ENCODE measurements at regions not wholly inside any gene's neighbourhood (a gene's known extent, or its start where the extent isn't known, plus 50 kb on each side); places are given as distances from the start of the nearest gene placed in this dataset.

- TF ChIP-seq, protein P1, sequence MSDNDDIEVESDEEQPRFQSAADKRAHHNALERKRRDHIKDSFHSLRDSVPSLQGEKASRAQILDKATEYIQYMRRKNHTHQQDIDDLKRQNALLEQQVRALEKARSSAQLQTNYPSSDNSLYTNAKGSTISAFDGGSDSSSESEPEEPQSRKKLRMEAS (IDR thresholded peaks at IDR 0.05; ENCODE audit: insufficient read depth, insufficient read length), result no peak
- TF ChIP-seq CTCF (IDR thresholded peaks at IDR 0.05; ENCODE audit: extremely low read depth in 1 of 2, insufficient read depth in 1 of 2, low read depth in 1 of 2, low read length in 2 of 2) (no peak), POLR2A (IDR thresholded peaks at IDR 0.05; ENCODE audit: low read depth, low read length) (no peak), MYC (IDR thresholded peaks at IDR 0.05; ENCODE audit: low read depth, low read length) (no peak)
Observed at GRCh38 chr7:114791771-114792170, 130.1 kb upstream of the MDFIC start.

All from endothelial cell of umbilical vein (primary cell).